ENCODE measurements at regions not wholly inside any gene's neighbourhood (a gene's known extent, or its start where the extent isn't known, plus 50 kb on each side); places are given as distances from the start of the nearest gene placed in this dataset.
A peak's percentile ranks its signal among the peaks of the same experiment; 100 is the strongest.

DNA sequence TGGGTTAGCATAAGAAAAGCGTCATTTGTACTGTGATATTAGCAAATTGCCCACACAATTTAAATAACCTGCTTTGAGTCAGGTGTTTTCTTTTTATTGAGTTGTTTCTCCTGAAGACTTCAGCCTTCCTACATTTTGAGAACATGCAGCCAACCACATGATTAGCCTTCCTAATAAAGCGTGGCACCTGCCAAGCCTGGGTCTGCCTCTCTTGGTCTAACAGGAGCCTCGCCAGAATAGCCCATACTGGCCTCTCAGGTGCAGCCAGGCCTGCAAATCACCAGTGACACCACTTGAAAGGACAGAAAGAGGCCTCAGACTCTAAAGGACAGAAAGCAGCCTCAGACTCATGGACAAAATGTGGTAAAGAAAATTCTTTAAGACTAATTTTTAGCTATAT lies 653.8 kb downstream of the BCL11A start:
- ATAC-seq (no peak), DNase-seq (no peak)
- no peak overlapping the region for H3K27ac ChIP-seq
- no peaks in the 10 kb centered on the region for H3K4me1 ChIP-seq
- peaks cover 0 to 4% (median 0%) of the 10 kb centered on the region in 3 donors for H3K27me3 ChIP-seq (ENCODE audit: insufficient read depth in 3 of 3, low read length in 2 of 3)
- 80 to 88% (median 85%) methylated on average over 3 of the region's 3 CpGs for WGBS, 3 donors
- H3K36me3 ChIP-seq (ENCODE audit: insufficient read depth in 1 of 2, low read depth in 1 of 2) = no peaks in the 10 kb centered on the region
- no peak overlapping the region for H3K4me3 ChIP-seq
- TF ChIP-seq, protein P1, sequence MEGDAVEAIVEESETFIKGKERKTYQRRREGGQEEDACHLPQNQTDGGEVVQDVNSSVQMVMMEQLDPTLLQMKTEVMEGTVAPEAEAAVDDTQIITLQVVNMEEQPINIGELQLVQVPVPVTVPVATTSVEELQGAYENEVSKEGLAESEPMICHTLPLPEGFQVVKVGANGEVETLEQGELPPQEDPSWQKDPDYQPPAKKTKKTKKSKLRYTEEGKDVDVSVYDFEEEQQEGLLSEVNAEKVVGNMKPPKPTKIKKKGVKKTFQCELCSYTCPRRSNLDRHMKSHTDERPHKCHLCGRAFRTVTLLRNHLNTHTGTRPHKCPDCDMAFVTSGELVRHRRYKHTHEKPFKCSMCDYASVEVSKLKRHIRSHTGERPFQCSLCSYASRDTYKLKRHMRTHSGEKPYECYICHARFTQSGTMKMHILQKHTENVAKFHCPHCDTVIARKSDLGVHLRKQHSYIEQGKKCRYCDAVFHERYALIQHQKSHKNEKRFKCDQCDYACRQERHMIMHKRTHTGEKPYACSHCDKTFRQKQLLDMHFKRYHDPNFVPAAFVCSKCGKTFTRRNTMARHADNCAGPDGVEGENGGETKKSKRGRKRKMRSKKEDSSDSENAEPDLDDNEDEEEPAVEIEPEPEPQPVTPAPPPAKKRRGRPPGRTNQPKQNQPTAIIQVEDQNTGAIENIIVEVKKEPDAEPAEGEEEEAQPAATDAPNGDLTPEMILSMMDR (IDR thresholded peaks at IDR 0.05) = no peak
- no peaks in the 10 kb centered on the region for H3K9me3 ChIP-seq
- intact Hi-C loops (cut with DNase I) = no loop called here

GRCh38 chr2:59896499-59897245 lies 656.8 kb downstream of the BCL11A start:
- Histone ChIP-seq H3K4me3 (no peak overlapping the region), H3K27ac (no peak overlapping the region), H3K36me3 (ENCODE audit: insufficient read depth in 1 of 2, low read depth in 1 of 2) (no peaks in the 10 kb centered on the region), H3K27me3 (ENCODE audit: insufficient read depth in 3 of 3, low read length in 2 of 3) (peaks cover 0 to 4% (median 0%) of the 10 kb centered on the region in 3 donors), H3K4me1 (no peaks in the 10 kb centered on the region), H3K9me3 (no peaks in the 10 kb centered on the region)
- intact Hi-C loops (cut with DNase I) = no loop called here
- ATAC-seq (peak in 1 of 4 donors; percentile 47), DNase-seq (no peak)
- TF ChIP-seq, protein P1 (IDR thresholded peaks at IDR 0.05) = no peak
- 52 to 66% (median 54%) methylated on average over 3 of the region's 3 CpGs for WGBS, 3 donors

GRCh38 chr2:59893612-59894011 lies 659.8 kb downstream of the BCL11A start:
- Histone ChIP-seq H3K36me3 (ENCODE audit: insufficient read depth in 1 of 2, low read depth in 1 of 2) (no peaks in the 10 kb centered on the region), H3K4me1 (no peaks in the 10 kb centered on the region), H3K4me3 (no peak overlapping the region), H3K27ac (no peak overlapping the region), H3K9me3 (no peaks in the 10 kb centered on the region), H3K27me3 (ENCODE audit: insufficient read depth in 3 of 3, low read length in 2 of 3) (peaks cover 0 to 6% (median 2%) of the 10 kb centered on the region in 3 donors)
- WGBS, 3 donors = 80 to 88% (median 81%) methylated on average over 2 of the region's 2 CpGs
- TF ChIP-seq, protein P1 (IDR thresholded peaks at IDR 0.05) = no peak
- intact Hi-C loops (cut with DNase I) = no loop called here
- DNase-seq = no peak
- no peak for ATAC-seq

GRCh38 chr2:59892398-59892797 lies 661.1 kb downstream of the BCL11A start:
- no peaks in the 10 kb centered on the region for H3K36me3 ChIP-seq (ENCODE audit: insufficient read depth in 1 of 2, low read depth in 1 of 2)
- 59 to 65% (median 63%) methylated on average over 5 of the region's 5 CpGs for WGBS, 3 donors

More at GRCh38 chr2:59892398-59892797, 661.1 kb downstream of the BCL11A start:
- Histone ChIP-seq H3K4me1 (no peaks in the 10 kb centered on the region), H3K4me3 (no peak overlapping the region), H3K9me3 (no peaks in the 10 kb centered on the region), H3K27me3 (ENCODE audit: insufficient read depth in 3 of 3, low read length in 2 of 3) (peaks cover 0 to 6% (median 2%) of the 10 kb centered on the region in 3 donors), H3K27ac (no peak overlapping the region)
- TF ChIP-seq, protein P1 (IDR thresholded peaks at IDR 0.05) = no peak
- ATAC-seq (no peak), DNase-seq (no peak)
- intact Hi-C loops (cut with DNase I) = no loop called here
